Activated T-cell treated with anti-CD3 and anti-CD28 coated beads, Interleukin-2, amount 50 U/mL, for 4 hours (primary cell): ENCODE measurements at regions not wholly inside any gene's neighbourhood (a gene's known extent, or its start where the extent isn't known, plus 50 kb on each side); places are given as distances from the start of the nearest gene placed in this dataset.

Experiments
- ATAC-seq, 2 donors: fragments of 200-7000 bp; cut with Tn5 transposase; one replicate each; pipeline ENCODE4 v1.10.0; 2021
- DNase-seq: peaks from one replicate; pipeline ENCODE4 v3.0.0-alpha.2; 2020
- H3K27me3 Mint-ChIP-seq: one replicate; pipeline ENCODE4 v1.8.0; 2021; ENCODE audit warnings: low read depth, mixed read lengths
- H3K36me3 Mint-ChIP-seq: one replicate; pipeline ENCODE4 v1.8.0; 2022; ENCODE audit warnings: mixed read lengths; ENCODE audit not compliant: insufficient read depth
- H3K4me1 Mint-ChIP-seq: one replicate; pipeline ENCODE4 v1.8.0; 2021; ENCODE audit warnings: low read depth, mixed read lengths
- H3K4me3 Mint-ChIP-seq: one replicate; pipeline ENCODE4 v1.8.0; 2021; ENCODE audit warnings: mild to moderate bottlenecking, moderate library complexity, mixed read lengths
- H3K9me3 Mint-ChIP-seq: one replicate; pipeline ENCODE4 v1.8.0; 2021; ENCODE audit warnings: mixed read lengths

GRCh38 chr2:220856486-220856885, 715.6 kb downstream of the EPHA4 start:
- no peak for DNase-seq
- Mint-ChIP-seq H3K9me3 (no peaks in the 10 kb centered on the region), H3K36me3 (no peaks in the 10 kb centered on the region), H3K4me3 (no peak overlapping the region), H3K4me1 (no peaks in the 10 kb centered on the region), H3K27me3 (no peaks in the 10 kb centered on the region)
- no peak for ATAC-seq

GRCh38 chr2:220857368-220857767, 714.7 kb downstream of the EPHA4 start:
- no peak for DNase-seq
- no peak for ATAC-seq
- Mint-ChIP-seq H3K9me3 (no peaks in the 10 kb centered on the region), H3K4me3 (no peak overlapping the region), H3K4me1 (no peaks in the 10 kb centered on the region), H3K36me3 (no peaks in the 10 kb centered on the region), H3K27me3 (no peaks in the 10 kb centered on the region)

GRCh38 chr2:220858101-220858500, 714.0 kb downstream of the EPHA4 start:
- no peak for ATAC-seq
- Mint-ChIP-seq H3K27me3 (no peaks in the 10 kb centered on the region), H3K4me3 (no peak overlapping the region)

GRCh38 chr2:220871909-220872308, 700.2 kb downstream of the EPHA4 start:
- Mint-ChIP-seq H3K36me3 (no peaks in the 10 kb centered on the region), H3K4me1 (no peaks in the 10 kb centered on the region), H3K4me3 (no peak overlapping the region), H3K27me3 (no peaks in the 10 kb centered on the region), H3K9me3 (peaks cover 4% of the 10 kb centered on the region)
- ATAC-seq: no peak
- no peak for DNase-seq

More at GRCh38 chr2:220858101-220858500, 714.0 kb downstream of the EPHA4 start:
- DNase-seq: no peak
- H3K9me3 Mint-ChIP-seq: no peaks in the 10 kb centered on the region
- H3K36me3 Mint-ChIP-seq: no peaks in the 10 kb centered on the region
- no peaks in the 10 kb centered on the region for H3K4me1 Mint-ChIP-seq

DNA sequence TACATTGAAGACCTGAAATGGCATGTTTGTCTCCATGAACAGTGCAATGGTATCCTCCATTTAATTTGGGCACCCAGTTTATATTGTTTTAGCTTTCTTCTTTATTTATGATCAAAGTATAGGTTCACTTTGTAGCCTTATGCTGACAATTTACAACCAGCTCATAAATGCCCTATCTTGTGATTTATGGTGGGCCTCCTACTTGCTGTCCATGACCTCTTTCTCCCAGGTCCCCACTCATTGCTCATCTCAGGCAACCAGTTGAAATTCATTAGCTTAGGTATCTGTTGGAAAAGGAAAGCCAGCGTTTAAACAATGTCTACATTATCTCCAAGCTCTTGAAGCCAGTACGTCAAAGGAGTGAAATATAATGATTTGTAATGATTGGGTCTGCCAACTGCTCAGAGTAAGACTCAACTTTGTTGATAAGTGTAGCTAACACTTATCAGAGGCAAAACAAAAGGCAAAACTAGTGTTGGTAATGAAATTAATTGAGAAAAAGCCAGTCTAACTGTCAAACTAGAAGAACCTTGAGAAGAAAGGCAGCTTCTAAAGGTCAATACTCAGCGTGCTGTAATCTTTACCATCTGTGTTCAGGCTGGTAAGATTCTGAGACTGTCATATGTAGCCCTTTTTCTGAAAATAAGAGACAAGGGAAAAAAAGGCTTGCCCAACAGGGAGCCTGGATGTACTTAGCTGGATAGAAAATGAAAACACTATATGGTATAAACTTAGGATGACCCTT, 695.9 kb downstream of the EPHA4 start:
- Mint-ChIP-seq H3K4me1 (no peaks in the 10 kb centered on the region), H3K4me3 (no peak overlapping the region), H3K9me3 (no peaks in the 10 kb centered on the region), H3K27me3 (peaks cover 2% of the 10 kb centered on the region), H3K36me3 (no peaks in the 10 kb centered on the region)
- ATAC-seq (no peak), DNase-seq (no peak)

DNA sequence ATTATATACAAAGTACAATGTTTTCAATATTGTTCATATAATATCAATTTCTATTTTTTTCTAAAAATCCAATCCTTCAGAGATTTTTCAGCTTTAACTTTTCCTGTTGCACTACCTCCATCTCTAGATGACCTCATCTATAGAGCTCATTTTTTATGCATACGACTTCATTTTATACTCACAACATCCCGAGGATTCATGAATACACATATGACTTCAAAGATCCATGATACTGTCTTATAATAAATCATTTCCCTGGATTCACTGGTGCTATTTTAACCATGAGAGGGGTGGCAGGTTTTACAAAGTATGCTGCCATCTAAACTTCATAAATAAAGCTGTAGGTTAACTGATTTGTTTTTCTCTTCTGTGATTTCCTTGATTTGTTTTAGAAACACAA, 694.6 kb downstream of the EPHA4 start:
- Mint-ChIP-seq H3K9me3 (no peaks in the 10 kb centered on the region), H3K4me1 (no peaks in the 10 kb centered on the region), H3K27me3 (peaks cover 2% of the 10 kb centered on the region), H3K36me3 (no peaks in the 10 kb centered on the region), H3K4me3 (no peak overlapping the region)
- DNase-seq: no peak
- no peak for ATAC-seq

DNA sequence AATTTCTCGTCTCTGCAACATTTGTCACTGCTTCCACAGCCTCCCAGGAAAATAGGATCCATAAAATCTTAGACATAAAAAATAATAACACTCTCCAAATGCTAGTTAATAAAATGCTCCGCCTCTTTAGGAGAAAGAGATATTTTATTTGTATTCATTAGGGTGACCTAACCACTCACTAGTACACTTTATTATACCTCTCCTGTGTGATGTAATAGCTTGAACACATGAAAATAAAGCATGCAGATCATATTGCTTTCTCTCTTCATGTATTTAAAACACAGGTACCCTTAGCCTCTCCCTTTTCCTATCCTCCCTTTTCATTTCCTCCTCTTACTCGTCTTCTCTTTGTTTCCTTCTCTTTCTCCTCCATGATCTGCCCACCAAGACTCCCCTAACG, 694.2 kb downstream of the EPHA4 start:
- DNase-seq (no peak), ATAC-seq (no peak)
- Mint-ChIP-seq H3K9me3 (no peaks in the 10 kb centered on the region), H3K36me3 (no peaks in the 10 kb centered on the region), H3K27me3 (peaks cover 2% of the 10 kb centered on the region), H3K4me1 (no peaks in the 10 kb centered on the region), H3K4me3 (no peak overlapping the region)

DNA sequence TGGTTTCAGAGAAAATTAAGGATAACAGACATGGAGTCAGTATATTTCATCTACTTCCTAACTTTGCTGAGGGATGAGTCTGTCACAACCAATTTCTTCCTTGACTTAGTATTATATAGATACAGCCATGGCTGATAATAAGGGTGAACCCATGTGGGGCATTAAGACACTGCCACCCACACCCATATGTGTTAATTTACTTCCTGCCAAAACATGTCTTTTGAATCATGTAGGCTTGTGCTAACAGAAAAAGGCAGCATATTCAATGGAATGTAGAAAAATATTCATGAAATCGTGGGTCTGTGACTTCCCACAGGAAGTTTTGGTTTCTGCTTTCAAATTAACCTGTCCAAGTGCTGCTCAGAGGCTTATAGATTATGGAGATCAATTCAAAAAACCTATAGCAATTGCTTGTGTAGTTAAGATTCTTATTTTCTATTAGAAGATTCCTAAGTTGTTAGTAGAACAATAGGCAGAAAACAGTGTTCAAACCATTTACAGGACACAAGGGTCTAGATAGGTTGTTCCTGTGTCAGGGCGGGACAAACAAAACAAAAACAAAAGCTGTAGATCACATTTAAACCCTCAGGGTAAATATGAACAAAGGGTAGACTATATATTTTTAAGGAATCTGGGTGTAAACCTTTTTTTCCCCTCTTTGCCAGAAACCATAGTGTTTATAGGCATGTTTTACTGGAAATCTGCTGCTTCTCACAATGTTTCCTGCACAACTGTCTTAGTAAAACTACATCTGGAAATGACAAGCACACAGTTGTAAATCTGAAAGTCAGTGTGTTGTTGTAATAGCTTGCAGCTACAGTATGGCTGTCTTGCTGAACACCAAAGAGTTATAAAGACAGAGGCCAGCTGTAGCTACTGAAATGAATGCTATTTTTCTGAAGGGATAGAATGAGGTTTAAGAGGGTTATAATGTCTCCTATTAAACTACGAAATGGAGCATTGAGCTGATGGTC, 691.2 kb downstream of the EPHA4 start:
- no peaks in the 10 kb centered on the region for H3K9me3 Mint-ChIP-seq

DNA sequence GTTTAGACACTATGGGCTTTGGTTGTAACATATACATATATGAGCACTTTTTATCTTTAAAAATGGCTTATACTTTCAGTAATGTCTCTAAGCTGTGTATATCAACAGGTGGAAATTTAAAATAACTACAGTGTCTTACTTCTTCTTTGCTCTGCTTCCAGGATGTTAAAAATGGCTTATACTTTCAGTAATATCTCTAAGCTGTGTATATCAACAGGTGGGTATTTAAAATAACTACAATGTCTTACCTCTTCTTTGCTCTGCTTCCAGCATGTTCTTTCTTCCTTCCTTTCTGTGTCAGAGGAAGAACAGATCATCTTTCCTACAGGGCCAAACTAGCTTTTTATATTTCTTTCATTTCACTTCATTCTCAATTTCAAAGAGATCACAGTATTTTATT, 689.6 kb downstream of the EPHA4 start:
- H3K36me3 Mint-ChIP-seq: no peaks in the 10 kb centered on the region
- H3K27me3 Mint-ChIP-seq: peaks cover 2% of the 10 kb centered on the region
- no peaks in the 10 kb centered on the region for H3K9me3 Mint-ChIP-seq
- DNase-seq: no peak
- H3K4me1 Mint-ChIP-seq: no peaks in the 10 kb centered on the region
- no peak overlapping the region for H3K4me3 Mint-ChIP-seq
- ATAC-seq: no peak

More for the DNA sequence above, 691.2 kb downstream of the EPHA4 start:
- H3K27me3 Mint-ChIP-seq: peaks cover 2% of the 10 kb centered on the region
- DNase-seq (no peak), ATAC-seq (no peak)
- no peaks in the 10 kb centered on the region for H3K4me1 Mint-ChIP-seq
- H3K36me3 Mint-ChIP-seq: no peaks in the 10 kb centered on the region
- no peak overlapping the region for H3K4me3 Mint-ChIP-seq

- Mint-ChIP-seq H3K36me3 (no peaks in the 10 kb centered on the region), H3K4me3 (no peak overlapping the region), H3K9me3 (no peaks in the 10 kb centered on the region), H3K4me1 (no peaks in the 10 kb centered on the region), H3K27me3 (no peaks in the 10 kb centered on the region)
- no peak for DNase-seq
- ATAC-seq: no peak
These were observed 686.5 kb downstream of the EPHA4 start for GRCh38 chr2:220885593-220885992.

DNA sequence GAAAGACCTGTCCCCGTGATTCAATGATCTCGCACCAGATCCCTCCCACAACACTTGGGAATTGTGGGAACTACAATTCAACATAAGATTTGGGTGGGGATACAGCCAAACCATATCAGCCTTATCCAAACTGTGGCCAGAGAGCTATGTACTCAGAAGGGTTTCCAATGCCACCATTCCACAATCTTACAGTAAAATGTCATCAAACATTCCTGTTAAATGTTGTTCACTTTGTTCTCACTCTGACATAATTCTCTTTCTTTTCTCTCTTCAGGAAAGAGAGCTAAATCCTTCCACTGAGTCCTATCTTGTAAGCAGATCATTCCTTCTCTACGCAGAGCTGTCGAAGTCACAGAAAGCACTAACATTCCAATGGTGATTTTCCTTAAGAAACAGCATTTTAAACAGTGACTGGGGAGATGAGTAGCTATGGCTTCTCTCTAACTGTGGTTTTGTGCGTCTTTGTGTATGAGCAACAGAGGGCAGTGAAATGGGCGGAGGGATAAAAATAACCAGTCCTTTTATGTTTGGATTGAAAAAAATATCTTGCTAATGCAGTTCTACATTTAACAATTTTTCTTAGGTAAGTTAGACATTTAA, 684.7 kb downstream of the EPHA4 start:
- no peaks in the 10 kb centered on the region for H3K4me1 Mint-ChIP-seq
- no peak for ATAC-seq

GRCh38 chr2:220887876-220888275, 684.2 kb downstream of the EPHA4 start:
- DNase-seq: no peak
- Mint-ChIP-seq H3K9me3 (no peaks in the 10 kb centered on the region), H3K4me1 (no peaks in the 10 kb centered on the region), H3K27me3 (no peaks in the 10 kb centered on the region), H3K4me3 (no peak overlapping the region), H3K36me3 (no peaks in the 10 kb centered on the region)
- ATAC-seq: no peak

More for the DNA sequence above, 684.7 kb downstream of the EPHA4 start:
- no peaks in the 10 kb centered on the region for H3K36me3 Mint-ChIP-seq
- no peak overlapping the region for H3K4me3 Mint-ChIP-seq
- DNase-seq: no peak
- no peaks in the 10 kb centered on the region for H3K27me3 Mint-ChIP-seq
- H3K9me3 Mint-ChIP-seq: no peaks in the 10 kb centered on the region

DNA sequence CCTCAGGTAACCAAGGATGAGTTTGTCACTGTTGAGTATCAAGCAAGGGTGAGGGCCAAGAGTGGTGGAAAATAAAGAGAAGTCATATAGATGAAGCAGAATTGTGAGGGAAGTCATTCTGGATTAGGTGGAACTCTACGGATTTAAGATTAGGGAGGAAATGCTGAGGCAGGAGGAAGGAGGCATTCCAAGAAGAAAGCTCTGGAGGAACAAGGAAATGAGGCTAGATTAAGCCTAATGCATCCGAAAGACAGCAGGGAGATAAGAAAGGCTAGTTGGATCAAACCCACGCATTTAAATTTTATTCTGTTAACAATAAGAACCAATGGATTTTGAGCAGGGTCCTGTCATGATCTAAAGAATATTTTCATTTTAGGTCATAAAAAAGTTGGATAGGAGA, 681.2 kb downstream of the EPHA4 start:
- H3K27me3 Mint-ChIP-seq: no peaks in the 10 kb centered on the region
- H3K36me3 Mint-ChIP-seq: no peaks in the 10 kb centered on the region
- no peak for DNase-seq
- no peaks in the 10 kb centered on the region for H3K4me1 Mint-ChIP-seq
- no peak for ATAC-seq
- H3K4me3 Mint-ChIP-seq: no peak overlapping the region
- no peaks in the 10 kb centered on the region for H3K9me3 Mint-ChIP-seq

DNA sequence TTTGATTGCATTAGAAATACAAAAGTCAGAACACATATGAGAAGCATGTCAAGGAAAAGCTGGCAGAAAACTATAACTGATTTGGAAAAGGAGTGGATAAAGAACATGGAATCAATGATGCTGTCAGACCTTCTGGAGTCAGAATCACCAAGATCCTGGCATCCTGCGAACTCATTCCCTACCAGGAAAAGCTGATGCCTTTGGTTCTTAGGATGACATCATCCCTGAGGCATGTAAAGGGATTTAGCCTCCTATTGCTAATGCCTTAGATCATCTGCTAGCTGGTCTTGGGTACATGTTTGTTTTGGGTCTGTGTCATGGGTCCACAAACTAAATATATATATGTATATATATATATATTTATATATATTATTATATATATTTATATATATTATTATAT, 680.7 kb downstream of the EPHA4 start:
- Mint-ChIP-seq H3K9me3 (no peaks in the 10 kb centered on the region), H3K27me3 (no peaks in the 10 kb centered on the region), H3K36me3 (no peaks in the 10 kb centered on the region), H3K4me3 (no peak overlapping the region), H3K4me1 (no peaks in the 10 kb centered on the region)
- ATAC-seq (no peak), DNase-seq (no peak)
